ENCODE measurements at regions not wholly inside any gene's neighbourhood (a gene's known extent, or its start where the extent isn't known, plus 50 kb on each side); places are given as distances from the start of the nearest gene placed in this dataset.
"Not testable (repeated sequence)": the region's sequence is repeated elsewhere in the genome, so short reads cannot be mapped to it uniquely, and the experiment has no call there.

GRCh38 chr9:13915131-13915530 lies 398.8 kb downstream of the NFIB start:
- no peak for TF ChIP-seq CTCF (IDR thresholded peaks at IDR 0.05; ENCODE audit: low read length)
- no peak for TF ChIP-seq EZH2 (IDR thresholded peaks at IDR 0.05; ENCODE audit: borderline replicate concordance, low read length)
- Histone ChIP-seq H2AFZ (ENCODE audit: low read length) (no peak overlapping the region), H4K20me1 (ENCODE audit: insufficient read depth, low read length) (no peaks in the 10 kb centered on the region), H3K4me3 (ENCODE audit: low read depth, low read length, poor library complexity, severe bottlenecking) (no peak overlapping the region), H3K9me3 (ENCODE audit: low read length) (no peaks in the 10 kb centered on the region), H3K4me1 (ENCODE audit: insufficient read depth, low read length, severe bottlenecking) (no peaks in the 10 kb centered on the region), H3K9ac (ENCODE audit: low read length) (no peak overlapping the region), H3K27ac (ENCODE audit: low read depth, low read length, poor library complexity, severe bottlenecking) (no peak overlapping the region), H3K4me2 (ENCODE audit: low read length) (no peak overlapping the region), H3K79me2 (ENCODE audit: insufficient read depth, low read length) (no peaks in the 10 kb centered on the region), H3K27me3 (ENCODE audit: insufficient read depth, low read length) (no peaks in the 10 kb centered on the region), H3K36me3 (ENCODE audit: insufficient read depth, low read length) (no peaks in the 10 kb centered on the region), H3K9me2 (ENCODE audit: low read depth, low read length) (no peaks in the 10 kb centered on the region), H3F3A (ENCODE audit: insufficient read depth, low read length) (no peaks in the 10 kb centered on the region)

GRCh38 chr9:13911473-13911872 lies 402.5 kb downstream of the NFIB start:
- Histone ChIP-seq H4K20me1 (ENCODE audit: insufficient read depth, low read length) (no peaks in the 10 kb centered on the region), H3K9ac (ENCODE audit: low read length) (no peak overlapping the region), H3K27ac (ENCODE audit: low read depth, low read length, poor library complexity, severe bottlenecking) (no peak overlapping the region), H3K36me3 (ENCODE audit: insufficient read depth, low read length) (no peaks in the 10 kb centered on the region), H3K9me2 (ENCODE audit: low read depth, low read length) (no peaks in the 10 kb centered on the region), H3K4me3 (ENCODE audit: low read depth, low read length, poor library complexity, severe bottlenecking) (no peak overlapping the region), H3F3A (ENCODE audit: insufficient read depth, low read length) (no peaks in the 10 kb centered on the region), H3K4me1 (ENCODE audit: insufficient read depth, low read length, severe bottlenecking) (no peaks in the 10 kb centered on the region), H3K4me2 (ENCODE audit: low read length) (no peak overlapping the region), H3K79me2 (ENCODE audit: insufficient read depth, low read length) (no peaks in the 10 kb centered on the region), H3K27me3 (ENCODE audit: insufficient read depth, low read length) (no peaks in the 10 kb centered on the region), H3K9me3 (ENCODE audit: low read length) (no peaks in the 10 kb centered on the region), H2AFZ (ENCODE audit: low read length) (no peak overlapping the region)
- TF ChIP-seq CTCF (IDR thresholded peaks at IDR 0.05; ENCODE audit: low read length) (no peak), EZH2 (IDR thresholded peaks at IDR 0.05; ENCODE audit: borderline replicate concordance, low read length) (no peak)

- not testable (repeated sequence) for H3K36me3 ChIP-seq (ENCODE audit: insufficient read depth, low read length); H4K20me1 ChIP-seq (ENCODE audit: insufficient read depth, low read length); H3K9me2 ChIP-seq (ENCODE audit: low read depth, low read length); H3K27me3 ChIP-seq (ENCODE audit: insufficient read depth, low read length); H3K9ac ChIP-seq (ENCODE audit: low read length); H3K27ac ChIP-seq (ENCODE audit: low read depth, low read length, poor library complexity, severe bottlenecking); H3K4me3 ChIP-seq (ENCODE audit: low read depth, low read length, poor library complexity, severe bottlenecking); H3F3A ChIP-seq (ENCODE audit: insufficient read depth, low read length); H3K4me1 ChIP-seq (ENCODE audit: insufficient read depth, low read length, severe bottlenecking); H3K4me2 ChIP-seq (ENCODE audit: low read length); H2AFZ ChIP-seq (ENCODE audit: low read length); H3K79me2 ChIP-seq (ENCODE audit: insufficient read depth, low read length); H3K9me3 ChIP-seq (ENCODE audit: low read length)
These were observed 406.1 kb downstream of the NFIB start for GRCh38 chr9:13907842-13908241.

- H3K4me1 ChIP-seq (ENCODE audit: insufficient read depth, low read length, severe bottlenecking), result no peaks in the 10 kb centered on the region
- no peaks in the 10 kb centered on the region for H3F3A ChIP-seq (ENCODE audit: insufficient read depth, low read length)
- H3K36me3 ChIP-seq (ENCODE audit: insufficient read depth, low read length), result no peaks in the 10 kb centered on the region
- no peaks in the 10 kb centered on the region for H3K79me2 ChIP-seq (ENCODE audit: insufficient read depth, low read length)
- no peaks in the 10 kb centered on the region for H3K27me3 ChIP-seq (ENCODE audit: insufficient read depth, low read length)
- H2AFZ ChIP-seq (ENCODE audit: low read length), result no peak overlapping the region
- TF ChIP-seq EZH2 (IDR thresholded peaks at IDR 0.05; ENCODE audit: borderline replicate concordance, low read length), result no peak
- TF ChIP-seq CTCF (IDR thresholded peaks at IDR 0.05; ENCODE audit: low read length), result no peak
- no peak overlapping the region for H3K9ac ChIP-seq (ENCODE audit: low read length)
- H3K27ac ChIP-seq (ENCODE audit: low read depth, low read length, poor library complexity, severe bottlenecking), result no peak overlapping the region
- H3K4me3 ChIP-seq (ENCODE audit: low read depth, low read length, poor library complexity, severe bottlenecking), result no peak overlapping the region
- no peaks in the 10 kb centered on the region for H3K9me3 ChIP-seq (ENCODE audit: low read length)
- H3K4me2 ChIP-seq (ENCODE audit: low read length), result no peak overlapping the region
- no peaks in the 10 kb centered on the region for H3K9me2 ChIP-seq (ENCODE audit: low read depth, low read length)
- H4K20me1 ChIP-seq (ENCODE audit: insufficient read depth, low read length), result no peaks in the 10 kb centered on the region
These were observed 409.2 kb downstream of the NFIB start for GRCh38 chr9:13904746-13905145.
